SK-N-MC (cell line): ENCODE measurements at regions not wholly inside any gene's neighbourhood (a gene's known extent, or its start where the extent isn't known, plus 50 kb on each side); places are given as distances from the start of the nearest gene placed in this dataset.

Experiments used
- EZH2 ChIP-seq: fragments of 200-600 bp; sonication (generic); IDR thresholded peaks from one replicate; pipeline ENCODE4 v1.6.1; 2017; ENCODE audit warnings: antibody characterized with exemption
- POLR2AphosphoS5 ChIP-seq: IDR thresholded peaks from 2 replicates; pipeline ENCODE4 v1.6.1; 2012; ENCODE audit warnings: mild to moderate bottlenecking, low read depth, low read length, borderline replicate concordance

GRCh38 chr5:2262620-2263019 lies 379.9 kb upstream of the IRX4 start:
- TF ChIP-seq EZH2 (no peak), POLR2AphosphoS5 (no peak)
